GM19035 (cell line): ENCODE measurements at regions not wholly inside any gene's neighbourhood (a gene's known extent, or its start where the extent isn't known, plus 50 kb on each side); places are given as distances from the start of the nearest gene placed in this dataset.
"Not testable (repeated sequence)": the region's sequence is repeated elsewhere in the genome, so short reads cannot be mapped to it uniquely, and the experiment has no call there.

Experiments used
- ATAC-seq: cut with Tn5 transposase; IDR thresholded peaks from one replicate; pipeline ENCODE4 v1.9.1; 2021; ENCODE audit not compliant: unreplicated experiment

- ATAC-seq = no peak
Observed at GRCh38 chr7:140283472-140283871, 106.7 kb upstream of the KDM7A start.

DNA sequence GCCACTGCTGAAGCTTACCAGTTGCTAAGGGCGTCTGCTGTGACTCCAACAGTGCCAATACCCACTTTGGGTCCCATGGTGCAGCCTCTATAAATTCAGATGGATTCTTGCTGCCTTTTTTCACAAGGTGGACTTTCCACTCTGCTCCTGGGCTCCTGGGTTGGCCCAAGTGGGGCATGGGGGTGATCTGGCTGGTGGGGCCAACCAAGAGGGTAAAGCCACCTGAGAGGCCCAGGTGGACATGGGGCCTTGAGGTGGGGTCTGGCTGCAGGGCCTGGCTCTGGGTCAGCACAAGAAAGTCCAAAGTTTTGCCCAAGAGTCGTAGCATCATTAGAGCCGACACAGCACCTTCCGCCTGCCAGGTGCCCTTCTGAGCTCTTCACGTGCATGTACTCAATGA, 105.2 kb upstream of the KDM7A start:
- ATAC-seq = no peak

DNA sequence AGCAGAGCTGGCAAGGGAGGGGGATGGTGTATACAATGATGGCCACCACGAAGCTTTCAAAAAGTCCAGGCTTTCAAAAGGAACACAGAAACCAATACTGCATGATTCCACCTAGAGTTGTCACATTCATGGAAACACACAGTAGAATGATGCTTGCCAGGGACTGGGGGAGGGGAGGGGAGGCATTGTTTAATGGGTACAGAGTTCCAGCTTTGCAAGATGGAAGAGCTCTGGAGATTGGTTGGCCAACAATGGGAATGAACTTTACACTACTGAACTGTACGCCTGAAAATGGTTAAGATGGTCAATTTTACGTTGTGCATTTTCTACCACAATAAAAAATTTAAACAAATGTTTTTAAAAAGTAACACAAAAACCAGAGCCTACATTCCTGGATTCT, 104.5 kb upstream of the KDM7A start:
- no peak for ATAC-seq

DNA sequence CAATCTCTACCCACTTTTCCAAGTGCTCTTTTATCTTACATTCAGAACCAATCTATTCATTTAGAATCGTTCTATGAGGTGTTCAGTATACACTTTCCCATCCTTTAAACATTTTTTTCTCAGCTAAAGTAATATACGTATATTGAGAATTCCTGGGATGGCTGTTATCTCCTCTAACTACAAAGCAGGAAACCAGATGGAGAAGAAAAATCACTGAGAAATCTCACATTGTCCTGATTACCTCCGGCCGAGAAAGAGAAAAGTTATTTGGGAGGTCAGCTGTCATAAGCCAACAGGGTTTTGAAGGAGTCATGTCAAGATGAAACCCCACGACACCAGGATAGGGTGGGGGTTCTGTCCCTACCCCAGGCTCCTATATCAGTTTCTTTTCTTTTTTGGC, 99.2 kb upstream of the KDM7A start:
- no peak for ATAC-seq

GRCh38 chr7:140275069-140275965, 98.5 kb upstream of the KDM7A start:
- no peak for ATAC-seq

DNA sequence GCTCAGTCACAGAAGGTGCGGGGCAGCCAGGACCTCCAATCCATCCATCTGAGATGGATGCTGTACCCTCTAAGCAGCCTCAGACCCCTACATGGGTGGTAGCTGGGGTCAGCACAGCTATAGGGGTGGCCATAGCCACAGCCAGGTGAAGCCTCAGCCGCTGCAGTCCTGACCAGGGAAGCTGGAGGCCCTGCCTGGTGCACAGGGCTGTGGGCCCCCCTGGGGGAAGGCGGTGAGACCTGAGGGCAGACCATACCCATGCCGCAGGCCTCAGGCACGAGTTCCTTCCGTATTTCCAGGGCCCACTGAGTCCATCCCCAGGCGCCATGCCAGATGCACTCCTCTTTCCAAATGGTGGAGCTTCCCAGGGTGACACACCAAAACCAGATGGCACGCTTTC, 96.6 kb upstream of the KDM7A start:
- no peak for ATAC-seq

DNA sequence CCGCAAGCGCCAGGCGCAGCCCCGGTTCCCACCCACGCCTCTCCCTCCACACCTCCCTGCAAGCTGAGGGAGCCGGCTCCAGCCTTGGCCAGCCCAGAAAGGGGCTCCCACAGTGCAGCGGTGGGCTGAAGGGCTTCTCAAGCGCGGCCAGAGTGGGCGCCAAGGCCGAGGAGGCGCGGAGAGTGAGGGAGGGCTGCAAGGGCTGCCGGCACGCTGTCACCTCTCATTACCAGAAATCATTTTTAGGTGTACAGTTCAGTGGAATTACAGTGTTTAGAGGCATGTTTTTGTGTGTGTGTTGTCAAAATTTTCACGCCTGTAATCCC, 94.8 kb upstream of the KDM7A start:
- ATAC-seq = not testable (repeated sequence)

- no peak for ATAC-seq
Observed at GRCh38 chr7:140269004-140269638, 92.3 kb upstream of the KDM7A start.

GRCh38 chr7:140267381-140268226, 90.8 kb upstream of the KDM7A start:
- ATAC-seq = no peak

DNA sequence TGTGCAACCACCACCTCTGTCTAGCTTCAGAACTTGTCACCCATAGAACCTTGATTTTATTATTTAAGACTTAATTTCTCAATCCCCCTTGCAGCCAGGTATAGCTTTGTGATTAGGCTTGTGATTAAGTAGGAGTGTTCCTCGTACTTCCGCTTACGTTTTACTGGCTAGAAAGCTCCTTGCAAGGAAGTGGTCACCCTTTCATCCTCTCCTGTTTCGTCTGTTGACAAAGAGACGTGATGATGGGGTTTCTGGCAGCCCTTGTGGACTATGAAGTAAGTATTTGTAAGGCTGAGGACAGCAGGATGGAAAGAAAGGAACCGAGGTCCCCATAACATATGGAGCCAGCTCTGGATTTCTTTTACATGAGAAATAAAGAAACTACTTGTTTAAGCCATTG, 86.5 kb upstream of the KDM7A start:
- ATAC-seq = no peak

- ATAC-seq = no peak
Observed at GRCh38 chr7:140262242-140262903, 85.6 kb upstream of the KDM7A start.

DNA sequence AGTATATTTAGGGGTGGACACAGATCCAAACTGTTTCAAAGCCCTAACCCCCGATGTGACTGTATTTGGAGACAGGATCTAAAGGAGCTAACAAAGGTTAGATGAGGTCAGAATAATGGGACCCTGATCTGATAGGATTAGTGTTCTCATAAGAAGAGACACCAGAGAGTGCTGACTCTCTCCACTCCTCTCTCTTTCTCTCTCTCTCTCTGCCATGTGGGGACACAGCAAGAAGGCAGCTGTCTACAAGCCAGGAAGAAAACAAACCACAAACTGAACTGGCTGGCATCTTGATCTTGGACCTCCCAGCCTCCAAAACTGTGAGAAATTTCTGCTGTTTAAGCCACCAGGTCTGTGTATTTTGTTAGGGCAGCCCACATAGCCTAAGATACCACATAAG, 84.7 kb upstream of the KDM7A start:
- no peak for ATAC-seq

DNA sequence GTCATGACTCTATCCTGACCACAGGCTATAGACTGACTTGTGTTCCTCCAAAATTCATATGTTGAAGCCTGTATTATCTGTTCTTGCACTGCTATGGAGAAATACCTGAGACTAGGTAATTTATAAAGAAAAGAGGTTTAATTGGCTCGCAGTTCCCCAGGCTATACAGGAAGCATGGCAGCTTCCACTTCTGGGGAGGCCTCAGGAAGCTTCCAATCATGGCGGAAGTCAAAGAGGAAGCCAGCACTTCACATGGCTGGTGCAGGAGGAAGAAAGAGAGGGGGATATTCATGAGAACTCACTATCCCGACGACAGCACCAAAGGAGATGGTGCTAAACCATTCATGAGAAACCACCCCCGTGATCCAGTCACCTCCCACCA, 84.3 kb upstream of the KDM7A start:
- ATAC-seq = no peak

DNA sequence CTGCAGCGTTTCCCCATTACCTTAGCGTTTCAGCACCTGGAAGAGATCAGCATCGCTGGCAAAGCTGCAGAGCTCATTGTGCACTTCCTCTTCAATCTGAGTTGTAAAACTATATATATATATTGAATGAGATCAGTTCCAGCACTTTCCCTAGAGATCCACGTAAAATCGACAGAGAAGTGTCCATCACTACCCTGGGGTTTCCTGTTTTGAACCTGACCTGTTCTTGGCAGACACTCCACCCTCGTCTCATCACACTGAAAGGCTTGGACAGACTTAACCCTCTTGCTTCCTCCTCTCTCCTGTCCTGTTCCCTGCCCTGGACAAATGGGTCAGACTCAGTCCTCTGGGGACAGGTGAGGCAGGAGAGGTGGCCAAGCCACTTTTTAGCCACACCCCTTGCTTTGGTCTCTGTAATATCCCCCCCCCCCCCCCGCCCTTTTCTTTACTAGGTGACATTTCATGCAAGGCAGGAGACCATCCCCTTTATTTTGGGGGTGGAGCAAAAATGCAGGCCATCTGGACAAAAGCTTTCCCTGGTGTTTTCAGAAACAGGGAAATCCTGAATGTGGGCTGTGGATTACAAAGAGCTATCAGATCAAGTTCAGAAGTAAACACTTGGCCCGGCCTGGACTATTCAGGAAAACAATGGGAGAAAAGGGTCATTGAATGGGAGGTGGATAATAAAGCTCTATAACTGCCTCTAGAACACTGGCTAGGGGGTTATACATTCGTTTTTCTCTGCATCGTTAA, 83.7 kb upstream of the KDM7A start:
- ATAC-seq = no peak

- not testable (repeated sequence) for ATAC-seq
Observed at GRCh38 chr7:140257278-140257677, 80.5 kb upstream of the KDM7A start.

DNA sequence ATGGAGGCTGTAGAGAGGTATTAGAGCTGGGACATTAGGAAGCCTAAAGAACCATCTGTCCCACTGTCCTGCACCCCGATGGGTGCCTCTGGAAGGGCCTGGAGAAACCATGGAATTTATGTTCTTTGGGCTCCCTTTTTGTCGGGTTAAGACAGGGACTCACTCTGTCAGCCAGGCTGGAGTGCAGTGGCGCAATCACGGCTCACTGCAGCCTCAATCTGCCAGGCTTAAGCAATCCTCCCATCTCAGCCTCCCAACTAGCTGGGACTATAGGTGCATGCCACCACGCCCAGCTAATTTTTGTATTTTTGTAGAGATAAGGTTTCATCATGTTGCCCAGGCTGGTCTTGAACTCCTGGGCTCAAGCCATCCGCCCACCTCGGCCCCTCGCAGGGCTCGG, 78.2 kb upstream of the KDM7A start:
- not testable (repeated sequence) for ATAC-seq

- ATAC-seq = no peak
Observed at GRCh38 chr7:140249036-140249806, 72.4 kb upstream of the KDM7A start.

- ATAC-seq = no peak
Observed at GRCh38 chr7:140247559-140247958, 70.8 kb upstream of the KDM7A start.

DNA sequence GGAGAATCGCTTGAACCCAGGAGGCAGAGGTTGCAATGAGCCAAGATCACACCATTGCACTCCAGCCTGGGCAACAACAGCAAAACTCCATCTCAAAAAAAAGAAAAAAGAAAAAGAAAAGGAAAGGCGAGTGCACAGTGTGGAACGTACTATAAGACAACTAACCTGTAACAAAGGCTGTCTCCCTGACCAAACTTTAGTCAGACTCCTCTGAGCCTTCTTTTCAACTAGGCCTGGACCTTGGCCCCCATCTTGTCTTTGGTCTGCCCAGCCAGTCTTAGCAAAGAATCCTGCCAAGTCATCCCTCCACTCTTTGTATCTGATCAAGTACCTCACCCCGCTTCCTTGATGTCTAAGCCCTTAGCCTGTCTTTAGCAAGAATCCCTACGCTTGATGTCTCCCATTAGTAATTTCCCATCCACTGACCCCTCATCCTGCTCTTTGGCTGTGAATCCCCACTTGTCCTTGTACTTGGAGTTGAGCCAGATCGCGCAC, 68.9 kb upstream of the KDM7A start:
- ATAC-seq = no peak
